IMR-90 (cell line): ENCODE measurements at regions not wholly inside any gene's neighbourhood (a gene's known extent, or its start where the extent isn't known, plus 50 kb on each side); places are given as distances from the start of the nearest gene placed in this dataset.

Experiments
- ATAC-seq: fragments of 200-7000 bp; cut with Tn5 transposase; 2 replicates; pipeline ENCODE4 v1.9.1; 2020; ENCODE audit warnings: low read depth, mild to moderate bottlenecking, moderate library complexity
- BruUV-seq: library from RNA; stranded (reverse); fragments of 400-500 nt; replicated peaks from 2 replicates; lab custom pipeline; 2021; lab: Mats Ljungman, UMichigan
- CTCF ChIA-PET: fragments of 300-600 bp; formaldehyde crosslinking; extraction: SDS; loops from one replicate; lab custom pipeline; 2021; ENCODE audit warnings: antibody characterized with exemption; lab: Yijun Ruan, JAX
- POLR2A ChIA-PET: fragments of 300-600 bp; sonication (Branson Sonifier 250); formaldehyde crosslinking; loops from one replicate; lab custom pipeline; 2022; ENCODE audit warnings: antibody characterized with exemption; ENCODE audit not compliant: unreplicated experiment; lab: Charles Lee
- DNase-seq: peaks from one replicate; pipeline ENCODE4 v3.0.0; 2013
- H2AFZ ChIP-seq: replicated peaks from 2 replicates; pipeline ENCODE3; 2013; ENCODE audit warnings: low read length, mild to moderate bottlenecking; ENCODE audit not compliant: poor library complexity
- H2AK5ac ChIP-seq: 2 replicates; pipeline ENCODE4 v1.6.1; 2013; ENCODE audit warnings: low read depth, low read length, inconsistent platforms
- H2AK9ac ChIP-seq: replicated peaks from 2 replicates; pipeline ENCODE3; 2013; ENCODE audit warnings: mild to moderate bottlenecking, low read depth, low read length, moderate library complexity; ENCODE audit not compliant: poor library complexity
- H2BK120ac ChIP-seq: 2 replicates; pipeline ENCODE4 v1.6.1; 2013; ENCODE audit warnings: low read depth, low read length, inconsistent platforms
- H2BK15ac ChIP-seq: 3 replicates; pipeline ENCODE4 v1.6.1; 2013; ENCODE audit warnings: low read depth, low read length, inconsistent platforms
- H2BK20ac ChIP-seq: 2 replicates; pipeline ENCODE4 v1.6.1; 2013; ENCODE audit warnings: low read depth, mild to moderate bottlenecking, inconsistent platforms, low read length, moderate library complexity
- H2BK5ac ChIP-seq: 2 replicates; pipeline ENCODE4 v1.6.1; 2013; ENCODE audit warnings: mild to moderate bottlenecking, low read depth, low read length, inconsistent platforms; ENCODE audit not compliant: poor library complexity, severe bottlenecking
- H3K14ac ChIP-seq: replicated peaks from 2 replicates; pipeline ENCODE4 v1.6.1; 2013; ENCODE audit warnings: low read depth, low read length, inconsistent platforms
- H3K18ac ChIP-seq: 2 replicates; pipeline ENCODE4 v1.6.1; 2013; ENCODE audit warnings: low read depth, low read length, control low read depth
- H3K23ac ChIP-seq: 2 replicates; pipeline ENCODE4 v1.6.1; 2013; ENCODE audit warnings: low read depth, low read length, inconsistent platforms
- H3K27ac ChIP-seq: 2 replicates; pipeline ENCODE4 v1.5.1; 2013; ENCODE audit warnings: mild to moderate bottlenecking, control low read depth, low read length; ENCODE audit not compliant: insufficient read depth
- H3K27me3 ChIP-seq: 2 replicates; pipeline ENCODE4 v1.6.1; 2013; ENCODE audit warnings: low read length; ENCODE audit not compliant: control insufficient read depth, insufficient read depth
- H3K36me3 ChIP-seq: 2 replicates; pipeline ENCODE4 v1.6.1; 2013; ENCODE audit warnings: low read length, mixed read lengths; ENCODE audit not compliant: control insufficient read depth, insufficient read depth
- H3K4ac ChIP-seq: 2 replicates; pipeline ENCODE4 v1.6.1; 2013; ENCODE audit warnings: low read depth, low read length, inconsistent platforms
- H3K4me1 ChIP-seq: 2 replicates; pipeline ENCODE4 v1.6.1; 2013; ENCODE audit warnings: low read length, mixed read lengths; ENCODE audit not compliant: control insufficient read depth, insufficient read depth
- H3K4me2 ChIP-seq: 2 replicates; pipeline ENCODE4 v1.6.1; 2013; ENCODE audit warnings: low read depth, mild to moderate bottlenecking, control low read depth, low read length, moderate library complexity
- H3K4me3 ChIP-seq: 2 replicates; pipeline ENCODE4 v1.5.1; 2013; ENCODE audit warnings: low read depth, mild to moderate bottlenecking, control low read depth, low read length, moderate library complexity; ENCODE audit not compliant: insufficient read depth
- H3K56ac ChIP-seq: 2 replicates; pipeline ENCODE4 v1.6.1; 2013; ENCODE audit warnings: low read length, inconsistent platforms; ENCODE audit not compliant: insufficient read depth; ENCODE audit errors: extremely low read depth
- H3K79me1 ChIP-seq, 2 experiments: 2 replicates each; pipeline ENCODE4 v1.6.1; 2013; ENCODE audit warnings: low read length in 2 of 2, inconsistent platforms in 1 of 2, low read depth in 1 of 2
- H3K9ac ChIP-seq: 2 replicates; pipeline ENCODE4 v1.6.1; 2013; ENCODE audit warnings: low read depth, low read length, control low read depth
- H3K9me1 ChIP-seq: 2 replicates; pipeline ENCODE4 v1.6.1; 2013; ENCODE audit warnings: low read length, inconsistent platforms; ENCODE audit not compliant: insufficient read depth
- H3K9me3 ChIP-seq: 2 replicates; pipeline ENCODE4 v1.6.1; 2013; ENCODE audit warnings: low read length; ENCODE audit not compliant: control insufficient read depth, insufficient read depth
- H4K20me1 ChIP-seq: 2 replicates; pipeline ENCODE4 v1.6.1; 2013; ENCODE audit warnings: low read length, inconsistent platforms; ENCODE audit not compliant: insufficient read depth
- H4K5ac ChIP-seq: 2 replicates; pipeline ENCODE4 v1.6.1; 2013; ENCODE audit warnings: mild to moderate bottlenecking, low read depth, low read length, control low read depth
- H4K8ac ChIP-seq, 2 experiments: 2 replicates each; pipeline ENCODE4 v1.6.1; 2013; ENCODE audit warnings: low read depth in 2 of 2, low read length in 2 of 2, control low read depth in 1 of 2, inconsistent platforms in 1 of 2
- H4K91ac ChIP-seq: 2 replicates; pipeline ENCODE4 v1.6.1; 2013; ENCODE audit warnings: low read depth, low read length, inconsistent platforms; ENCODE audit not compliant: insufficient read depth
- ELK1 ChIP-seq: fragments of 150-350 bp; IDR thresholded peaks from 2 replicates; pipeline ENCODE4 v1.6.1; 2016; ENCODE audit warnings: low read depth, mild to moderate bottlenecking, low read length, moderate library complexity, borderline replicate concordance
- MXI1 ChIP-seq: IDR thresholded peaks from 2 replicates; pipeline ENCODE4 v1.6.1; 2012; ENCODE audit warnings: low read depth, mild to moderate bottlenecking, low read length, moderate library complexity, borderline replicate concordance
- RAD21 ChIP-seq: IDR thresholded peaks from 2 replicates; pipeline ENCODE4 v1.6.1; 2012; ENCODE audit warnings: low read length, improper control_type of control experiment
- SMC3 ChIP-seq: fragments of 150-350 bp; IDR thresholded peaks from 2 replicates; pipeline ENCODE4 v1.6.1; 2016; ENCODE audit warnings: low read depth, mild to moderate bottlenecking, antibody characterized with exemption, low read length, moderate library complexity
- WGBS, 2 experiments: methylation state at CpG; one replicate each; pipeline versions ENCODE4 v1.1.5 to v1.1.7; 2013; ENCODE audit warnings: missing lambda C conversion rate in 2 of 2; ENCODE audit not compliant: insufficient read length in 1 of 2; ENCODE audit errors: extremely low coverage in 2 of 2; 5-methylcytosine and 5-hydroxymethylcytosine counted together
- dilution Hi-C: fragments of 300-500 bp; cut with HindIII; formaldehyde crosslinking; loops from one replicate; pipeline ENCODE4 v1.14.3; 2018; ENCODE audit warnings: low sequenced_read_pairs; ENCODE audit not compliant: unreplicated experiment
- in situ Hi-C: fragments of 300-500 bp; cut with MboI; formaldehyde crosslinking; loops from 3 replicates; pipeline ENCODE4 v1.14.3; 2019; ENCODE audit warnings: low sequenced_read_pairs, inconsistent platforms, mixed read lengths
- intact Hi-C: fragments of 100-400 bp; cut with micrococcal nuclease; formaldehyde crosslinking; loops from 2 replicates; pipeline ENCODE4 v1.10.0; 2022
- TF ChIP-seq, protein P1 (sequence below): fragments of 150-350 bp; IDR thresholded peaks from 2 replicates; pipeline ENCODE4 v1.6.1; 2017; ENCODE audit warnings: mild to moderate bottlenecking, antibody characterized with exemption, low read length, low read depth

GRCh38 chr6:104014163-104014959 is 845.4 kb downstream of the HACE1 start:
- Histone ChIP-seq H3K56ac (no peak overlapping the region), H3K9ac (no peak overlapping the region), H3K9me3 (peaks cover 17% of the 10 kb centered on the region), H3K23ac (no peak overlapping the region), H3K4me3 (no peak overlapping the region), H2BK5ac (no peak overlapping the region), H3K4ac (no peak overlapping the region), H4K20me1 (no peaks in the 10 kb centered on the region), H3K4me1 (no peaks in the 10 kb centered on the region), H2AK5ac (no peak overlapping the region), H2BK120ac (no peak overlapping the region), H3K9me1 (no peaks in the 10 kb centered on the region), H3K36me3 (no peaks in the 10 kb centered on the region), H3K18ac (no peak overlapping the region), H3K4me2 (no peak overlapping the region), H3K27me3 (no peaks in the 10 kb centered on the region), H2AK9ac (no peak overlapping the region), H2BK20ac (no peak overlapping the region), H4K8ac (no peak overlapping the region), H3K14ac (no peak overlapping the region), H2AFZ (no peak overlapping the region), H3K27ac (no peak overlapping the region), H2BK15ac (no peak overlapping the region), H3K79me1 (no peaks in the 10 kb centered on the region), H4K91ac (no peak overlapping the region), H4K5ac (no peak overlapping the region)
- no peak for TF ChIP-seq ELK1
- TF ChIP-seq MXI1, result no peak
- no peak for TF ChIP-seq RAD21
- TF ChIP-seq SMC3, result no peak
- TF ChIP-seq, protein P1, sequence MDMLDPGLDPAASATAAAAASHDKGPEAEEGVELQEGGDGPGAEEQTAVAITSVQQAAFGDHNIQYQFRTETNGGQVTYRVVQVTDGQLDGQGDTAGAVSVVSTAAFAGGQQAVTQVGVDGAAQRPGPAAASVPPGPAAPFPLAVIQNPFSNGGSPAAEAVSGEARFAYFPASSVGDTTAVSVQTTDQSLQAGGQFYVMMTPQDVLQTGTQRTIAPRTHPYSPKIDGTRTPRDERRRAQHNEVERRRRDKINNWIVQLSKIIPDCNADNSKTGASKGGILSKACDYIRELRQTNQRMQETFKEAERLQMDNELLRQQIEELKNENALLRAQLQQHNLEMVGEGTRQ, result no peak
- intact Hi-C loops (no loop called here), dilution Hi-C loops (no loop called here), in situ Hi-C loops (no loop called here)
- POLR2A ChIA-PET, result interaction anchor here (0.5 kb wide), 1 partner anchor 321 kb away, joined by 3 read pairs; no protein-coding TSS in a partner anchor
- no CpG with 5 or more reads among the region's 2 CpGs for WGBS, 2 experiments
- CTCF ChIA-PET, result interaction anchor here (0.7 kb wide), 1 partner anchor 888 kb away, joined by 8 read pairs; no protein-coding TSS in a partner anchor
- BruUV-seq, result no TSS peak
- DNase-seq (no peak), ATAC-seq (no peak)
